T1000 (cell line): ENCODE measurements at regions not wholly inside any gene's neighbourhood (a gene's known extent, or its start where the extent isn't known, plus 50 kb on each side); places are given as distances from the start of the nearest gene placed in this dataset.
"Not testable (repeated sequence)": the region's sequence is repeated elsewhere in the genome, so short reads cannot be mapped to it uniquely, and the experiment has no call there.

Experiments used
- DNase-seq: peaks from one replicate; lab custom pipeline; 2025; ENCODE audit warnings: mixed read lengths; lab: John Stamatoyannopoulos, UW

- no peak for DNase-seq
Measured at GRCh38 chr2:240254337-240255164, 114.1 kb upstream of the OTOS start.

- DNase-seq, result no peak
Measured at GRCh38 chr2:240255165-240255491, 114.7 kb upstream of the OTOS start.

GRCh38 chr2:240255811-240256703, 115.6 kb upstream of the OTOS start:
- no peak for DNase-seq

- DNase-seq, result no peak
Measured at GRCh38 chr2:240256704-240257637, 116.5 kb upstream of the OTOS start.

- no peak for DNase-seq
Measured at GRCh38 chr2:240257940-240258580, 117.6 kb upstream of the OTOS start.

GRCh38 chr2:240258685-240259084, 118.2 kb upstream of the OTOS start:
- DNase-seq, result no peak

- no peak for DNase-seq
Measured at GRCh38 chr2:240259201-240259923, 118.9 kb upstream of the OTOS start.

- DNase-seq, result no peak
Measured at GRCh38 chr2:240259924-240260529, 119.6 kb upstream of the OTOS start.

GRCh38 chr2:240260664-240261063, 120.2 kb upstream of the OTOS start:
- DNase-seq, result no peak

GRCh38 chr2:240262578-240262977, 122.1 kb upstream of the OTOS start:
- DNase-seq, result not testable (repeated sequence)

- no peak for DNase-seq
Measured at GRCh38 chr2:240269380-240269779, 128.9 kb upstream of the OTOS start.

GRCh38 chr2:240269886-240270285, 129.4 kb upstream of the OTOS start:
- no peak for DNase-seq

- DNase-seq, result no peak
Measured at GRCh38 chr2:240271716-240272341, 131.4 kb upstream of the OTOS start.

GRCh38 chr2:240275386-240275785, 134.9 kb upstream of the OTOS start:
- no peak for DNase-seq

- no peak for DNase-seq
Measured at GRCh38 chr2:240277073-240277806, 136.8 kb upstream of the OTOS start.

- DNase-seq, result no peak
Measured at GRCh38 chr2:240277807-240278522, 137.5 kb upstream of the OTOS start.

GRCh38 chr2:240278661-240279060, 138.2 kb upstream of the OTOS start:
- no peak for DNase-seq

GRCh38 chr2:240280621-240281020, 140.2 kb upstream of the OTOS start:
- DNase-seq, result no peak
